ENCODE measurements at regions not wholly inside any gene's neighbourhood (a gene's known extent, or its start where the extent isn't known, plus 50 kb on each side); places are given as distances from the start of the nearest gene placed in this dataset.

DNA sequence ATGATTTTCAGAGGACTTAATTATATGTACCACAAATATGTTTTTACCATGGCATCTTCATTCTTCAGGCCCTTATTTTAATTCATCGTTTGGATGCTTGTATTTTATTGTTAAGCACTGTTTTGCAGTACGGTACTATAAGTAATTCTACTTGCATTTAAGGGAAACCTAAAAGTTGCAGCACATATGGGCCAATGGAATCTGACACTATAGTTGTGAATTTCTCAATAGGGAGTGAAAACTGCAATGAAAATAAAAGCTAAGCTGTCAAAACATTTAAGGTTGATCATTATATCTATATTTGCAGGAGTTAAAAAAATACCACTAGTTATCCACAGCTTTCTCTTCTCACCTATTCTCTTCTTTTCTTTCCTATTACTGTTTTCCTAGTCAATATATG, 1071.8 kb downstream of the MAT2B start:
- DNase-seq (ENCODE audit: low read depth, low spot score) = no peak

DNA sequence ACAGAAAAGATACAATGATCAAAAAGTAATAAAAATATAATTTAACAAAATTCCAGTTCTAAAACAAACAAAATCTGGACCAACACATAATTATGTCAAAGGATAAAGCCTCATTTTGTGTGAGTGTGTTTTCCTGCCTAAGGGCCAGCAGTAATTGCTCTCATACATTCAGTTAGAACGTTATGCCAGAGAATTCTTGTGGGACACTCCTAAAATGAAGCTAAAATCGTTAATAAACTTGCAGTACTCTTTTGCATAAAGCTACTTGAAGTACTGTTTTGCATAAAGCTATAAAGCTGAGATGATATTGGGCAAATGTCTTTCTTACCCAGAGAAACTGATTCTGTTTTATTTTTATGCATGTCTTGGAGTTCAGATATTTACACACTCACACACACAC, 1072.3 kb downstream of the MAT2B start:
- DNase-seq (ENCODE audit: low read depth, low spot score) = no peak

DNA sequence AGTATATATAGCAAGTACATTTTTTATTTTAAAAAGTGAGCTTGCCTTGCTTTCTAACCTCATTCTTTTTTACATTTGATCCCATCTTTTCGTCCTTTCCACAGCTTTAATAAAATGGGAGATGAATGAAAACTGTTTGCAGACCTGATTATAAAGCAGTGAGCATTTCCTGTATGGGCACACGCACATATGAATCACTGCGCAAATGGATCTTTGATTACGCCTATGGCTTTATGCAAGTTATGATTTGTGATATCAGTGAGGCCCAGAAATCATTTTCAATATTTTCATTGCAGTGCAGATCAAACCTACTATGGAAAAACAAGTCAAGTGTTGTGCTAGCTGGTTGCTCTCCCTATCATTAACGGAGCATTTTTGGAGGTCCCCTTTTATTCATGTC, 1073.0 kb downstream of the MAT2B start:
- DNase-seq (ENCODE audit: low read depth, low spot score) = no peak

DNA sequence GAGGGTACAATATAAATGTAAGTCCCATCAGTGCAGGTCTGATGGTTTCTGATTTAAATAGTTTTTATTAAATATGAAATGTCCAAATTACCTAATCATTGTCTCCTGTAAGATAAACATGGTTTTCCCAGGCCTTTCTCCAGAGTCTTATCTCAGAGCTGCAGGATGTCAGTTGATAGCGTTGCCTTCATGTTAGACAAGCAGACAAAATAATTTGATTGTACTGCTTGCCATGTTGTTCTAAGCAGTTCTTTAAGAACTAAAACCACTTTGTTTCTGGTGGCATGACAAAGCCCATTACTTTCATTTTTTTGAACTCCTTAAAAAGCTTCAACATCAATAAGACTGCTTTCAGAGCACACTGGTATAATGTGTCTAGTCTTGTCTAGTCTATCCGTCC, 1073.5 kb downstream of the MAT2B start:
- no peak for DNase-seq (ENCODE audit: low read depth, low spot score)

DNA sequence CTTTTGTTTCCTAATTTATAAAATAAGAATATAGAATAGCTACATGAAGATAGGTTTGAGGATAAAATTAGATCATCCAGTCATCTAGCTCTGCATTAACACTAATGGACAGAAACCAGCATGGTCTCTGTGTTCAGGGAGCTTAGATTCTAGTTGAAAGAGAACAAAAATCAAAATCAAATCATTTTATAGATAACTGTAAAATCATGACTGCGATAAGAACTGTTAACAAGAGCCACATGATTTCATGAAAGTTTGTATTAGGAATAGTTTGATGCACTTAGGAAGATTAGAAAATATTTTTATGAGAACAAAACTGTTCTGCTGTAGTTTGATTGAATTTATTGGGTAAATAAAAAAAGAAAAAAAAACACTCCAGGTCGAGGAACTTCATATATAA, 1074.7 kb downstream of the MAT2B start:
- no peak for DNase-seq (ENCODE audit: low read depth, low spot score)

DNA sequence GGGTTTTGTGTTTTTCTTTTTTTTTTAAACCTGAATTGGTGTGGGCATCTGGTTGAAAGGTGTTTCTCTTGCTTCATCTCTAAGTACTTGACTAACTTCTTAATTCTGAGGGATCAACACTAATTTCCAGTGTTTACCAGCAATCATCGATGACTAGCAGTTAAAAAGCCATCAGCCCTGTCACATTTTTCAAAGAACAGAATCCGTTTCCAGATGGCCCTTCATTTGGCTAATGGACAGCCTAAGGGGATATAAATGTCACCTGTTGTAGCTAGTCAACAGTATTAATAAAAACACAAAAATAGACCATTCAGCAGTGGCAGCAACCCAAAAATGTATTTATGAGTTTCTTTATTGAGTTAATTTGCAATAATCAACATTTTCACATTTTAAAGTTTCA, 1076.5 kb downstream of the MAT2B start:
- no peak for DNase-seq (ENCODE audit: low read depth, low spot score)

DNA sequence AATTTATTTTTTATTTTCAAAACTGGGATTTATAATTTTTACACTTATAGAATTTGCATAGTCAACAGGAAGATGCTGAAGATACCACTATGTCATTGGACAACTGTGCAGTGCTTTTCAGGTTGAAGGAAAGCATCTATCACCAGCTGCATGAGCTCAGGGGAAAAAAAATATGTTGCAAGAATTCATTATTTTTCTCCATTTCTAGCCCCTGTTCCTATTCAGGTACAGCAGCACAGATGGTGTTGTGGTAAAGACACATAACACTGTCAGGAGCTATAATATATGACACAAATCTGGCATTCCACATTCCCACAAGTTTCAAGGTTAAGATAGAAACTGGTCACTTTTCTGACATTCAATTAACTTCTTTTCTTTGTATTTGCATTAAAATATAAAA, 1088.6 kb downstream of the MAT2B start:
- no peak for DNase-seq (ENCODE audit: low read depth, low spot score)

DNA sequence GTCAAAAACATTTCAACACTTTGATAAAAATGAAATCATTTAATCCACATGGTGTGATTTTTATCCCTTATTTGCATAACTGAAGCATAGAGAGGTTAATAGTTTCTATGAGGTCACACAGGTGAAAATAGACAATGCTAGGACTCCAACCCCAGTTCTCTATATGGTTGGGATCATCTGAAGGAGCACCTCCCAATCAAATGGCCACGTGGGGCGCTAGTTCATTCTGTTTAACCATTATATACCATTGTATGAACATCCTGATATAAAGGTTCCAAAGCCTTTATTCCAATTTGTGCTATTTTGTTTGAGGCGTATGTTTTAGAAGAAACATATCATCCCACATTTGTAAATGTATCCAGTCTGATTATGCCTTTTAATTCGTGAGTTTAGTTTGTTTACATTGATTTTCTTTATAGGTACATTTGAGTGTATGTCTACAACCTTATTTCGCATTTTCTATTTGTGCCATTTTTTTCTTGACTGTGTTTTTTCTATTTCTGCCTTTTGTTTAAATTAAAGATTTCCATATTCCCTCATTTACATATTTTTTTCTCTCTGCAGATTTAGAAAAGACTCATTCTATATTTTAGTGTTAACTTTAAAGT, 1092.0 kb downstream of the MAT2B start:
- DNase-seq (ENCODE audit: low read depth, low spot score) = no peak

DNA sequence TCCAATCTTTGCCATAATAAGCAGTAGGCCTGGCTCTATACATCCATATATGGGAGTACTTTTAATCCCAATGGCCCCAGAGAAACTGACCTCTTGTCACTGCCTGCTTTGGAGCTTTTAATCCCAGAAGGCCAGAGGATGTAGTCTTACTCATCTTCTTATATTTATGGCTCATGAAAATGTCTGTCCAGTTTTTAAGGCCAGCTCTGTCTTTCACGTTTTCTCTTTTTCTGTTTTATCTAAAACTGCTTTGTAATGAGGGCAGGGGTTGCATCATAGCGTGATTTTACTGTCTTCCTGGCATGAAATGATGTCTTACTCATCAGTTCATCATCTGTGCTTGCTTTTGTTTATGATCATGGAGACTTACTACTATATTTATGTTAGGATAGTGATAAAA, 1094.9 kb downstream of the MAT2B start:
- DNase-seq (ENCODE audit: low read depth, low spot score) = no peak

DNA sequence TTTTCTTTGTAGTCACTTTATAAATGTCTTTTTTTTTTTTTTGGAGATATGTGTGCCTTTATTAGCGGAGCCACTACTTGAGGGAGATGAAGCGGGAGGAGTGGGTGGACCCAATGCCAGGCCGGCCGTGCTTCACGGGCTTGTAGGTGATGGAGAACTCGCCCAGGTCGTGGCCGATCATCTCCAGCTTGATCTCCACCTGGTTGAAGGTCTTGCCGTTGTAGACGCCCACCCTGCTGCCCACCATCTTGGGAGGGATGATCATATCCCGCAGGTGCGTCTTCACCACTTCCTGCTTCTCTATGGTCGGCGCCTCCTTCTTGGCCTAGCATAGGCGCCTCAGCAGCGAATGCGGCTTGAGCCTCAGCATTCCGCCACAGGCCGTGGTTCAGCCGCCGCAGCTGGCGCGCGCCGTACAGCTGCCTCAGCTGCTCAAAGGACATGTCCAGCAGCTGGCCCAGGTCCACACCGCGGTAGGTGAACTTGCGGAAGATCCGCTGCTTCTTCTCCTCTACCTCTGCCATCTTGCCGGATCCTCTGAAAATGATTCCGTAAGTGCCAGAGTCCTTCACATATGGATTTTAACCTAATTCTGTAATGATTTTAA, 1095.6 kb downstream of the MAT2B start:
- DNase-seq (ENCODE audit: low read depth, low spot score) = no peak

DNA sequence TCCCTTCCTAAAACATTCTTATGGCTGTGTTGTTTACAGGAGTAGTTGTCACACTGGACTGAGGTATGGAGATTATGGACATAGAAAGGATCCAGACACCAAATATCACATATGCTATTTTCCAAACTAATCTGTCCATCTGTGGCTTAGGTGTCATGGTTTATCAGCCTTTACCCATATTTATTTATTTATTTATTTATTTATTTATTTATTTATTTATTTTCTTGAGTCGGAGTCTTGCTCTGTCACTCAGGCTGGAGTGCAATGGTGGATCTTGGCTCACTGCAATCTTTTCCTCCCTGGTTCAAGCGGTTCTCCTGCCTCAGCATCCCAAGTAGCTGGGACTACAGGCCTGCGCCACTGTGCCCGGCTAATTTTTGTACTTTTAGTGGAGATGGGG, 1103.1 kb downstream of the MAT2B start:
- no peak for DNase-seq (ENCODE audit: low read depth, low spot score)

DNA sequence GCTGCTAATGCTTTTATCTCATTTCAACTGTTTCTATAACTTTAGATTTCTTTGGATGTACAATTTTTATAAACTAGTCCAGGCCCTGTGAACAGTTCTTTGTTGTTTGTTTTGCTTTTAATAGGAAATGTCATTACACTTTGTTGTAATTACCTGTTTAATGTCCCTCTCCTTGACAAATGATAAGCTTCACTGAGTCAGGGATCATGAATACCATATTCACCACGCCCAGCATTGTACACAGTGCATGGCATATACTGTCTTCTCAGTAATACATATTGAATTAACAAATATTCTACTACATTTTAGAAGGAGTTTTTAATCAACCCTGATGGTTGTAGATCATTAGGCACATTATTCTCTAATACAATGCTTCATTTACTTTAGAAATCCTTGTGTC, 1105.0 kb downstream of the MAT2B start:
- DNase-seq (ENCODE audit: low read depth, low spot score) = no peak

DNA sequence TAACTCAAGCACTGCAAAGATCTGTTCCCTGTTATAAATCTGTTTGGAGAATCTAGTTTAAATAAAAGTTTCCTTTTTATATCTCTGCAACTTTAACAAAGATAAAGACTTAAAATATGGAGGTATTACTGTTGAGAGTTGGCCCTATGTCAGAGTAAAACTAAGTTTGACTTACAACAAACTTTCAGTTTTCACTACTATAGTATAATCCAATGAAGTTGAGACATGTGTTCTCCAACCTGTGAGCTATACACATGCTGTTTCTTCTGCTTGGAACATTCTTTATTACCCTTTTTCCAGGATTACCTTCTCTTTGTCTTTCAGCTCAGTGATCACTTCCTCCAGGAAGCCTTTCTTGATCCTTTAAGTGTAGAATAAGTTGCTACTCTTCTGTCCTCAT, 1109.3 kb downstream of the MAT2B start:
- DNase-seq (ENCODE audit: low read depth, low spot score) = no peak

DNA sequence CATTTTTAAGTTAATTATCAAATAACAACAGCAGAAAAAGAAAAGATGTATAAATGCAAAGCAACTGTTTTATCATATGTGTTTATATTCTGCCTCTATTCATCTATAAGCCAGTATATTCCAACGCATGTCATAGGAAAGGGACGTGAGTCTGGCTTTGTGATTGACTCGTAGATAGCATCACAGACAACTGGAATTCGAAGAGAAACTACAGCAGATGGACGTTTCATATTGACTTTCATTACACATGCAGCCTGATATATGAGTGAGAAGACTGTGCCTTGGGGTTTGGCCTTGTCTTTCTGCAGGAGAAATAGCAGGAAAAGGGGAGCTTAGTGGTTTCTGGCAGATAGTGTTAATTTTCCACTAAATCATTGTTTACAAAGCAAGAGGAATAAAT, 1111.9 kb downstream of the MAT2B start:
- no peak for DNase-seq (ENCODE audit: low read depth, low spot score)

DNA sequence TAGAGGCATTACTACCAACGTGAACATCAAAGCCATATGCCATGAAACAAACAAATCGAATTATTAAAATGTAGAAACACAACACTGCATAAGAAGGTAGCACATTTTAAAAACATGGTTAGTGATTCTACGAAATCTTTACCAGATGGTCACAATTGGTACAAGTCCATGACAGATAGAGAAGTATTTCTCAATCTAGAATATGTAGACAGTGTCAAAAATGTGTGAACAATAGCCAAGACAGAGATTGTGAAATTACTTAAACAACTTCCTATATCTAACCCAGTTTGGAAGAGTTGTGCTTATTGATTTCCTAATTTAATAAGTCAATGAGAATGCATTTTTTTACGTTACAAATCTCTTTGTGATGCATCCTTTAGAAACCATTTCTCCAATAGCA, 1121.6 kb downstream of the MAT2B start:
- no peak for DNase-seq (ENCODE audit: low read depth, low spot score)

DNA sequence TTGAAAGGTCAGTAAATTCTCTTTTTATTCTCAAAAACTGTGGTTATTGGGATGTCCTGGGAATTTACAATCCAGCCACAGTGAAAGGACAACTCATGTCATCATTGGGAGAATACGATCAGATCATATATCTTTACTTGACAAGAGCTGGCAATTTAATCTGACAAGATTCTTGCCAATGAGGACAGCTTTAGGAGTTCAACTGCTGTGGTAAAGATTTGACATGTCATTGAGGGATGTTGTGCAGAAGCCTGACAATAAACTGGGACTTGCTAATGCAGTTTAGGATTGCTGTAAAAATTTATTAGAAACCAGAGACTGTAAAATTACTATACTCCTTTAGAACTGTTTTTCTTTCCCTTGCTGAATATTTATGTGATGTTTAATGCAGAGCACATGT, 1131.0 kb downstream of the MAT2B start:
- no peak for DNase-seq (ENCODE audit: low read depth, low spot score)

DNA sequence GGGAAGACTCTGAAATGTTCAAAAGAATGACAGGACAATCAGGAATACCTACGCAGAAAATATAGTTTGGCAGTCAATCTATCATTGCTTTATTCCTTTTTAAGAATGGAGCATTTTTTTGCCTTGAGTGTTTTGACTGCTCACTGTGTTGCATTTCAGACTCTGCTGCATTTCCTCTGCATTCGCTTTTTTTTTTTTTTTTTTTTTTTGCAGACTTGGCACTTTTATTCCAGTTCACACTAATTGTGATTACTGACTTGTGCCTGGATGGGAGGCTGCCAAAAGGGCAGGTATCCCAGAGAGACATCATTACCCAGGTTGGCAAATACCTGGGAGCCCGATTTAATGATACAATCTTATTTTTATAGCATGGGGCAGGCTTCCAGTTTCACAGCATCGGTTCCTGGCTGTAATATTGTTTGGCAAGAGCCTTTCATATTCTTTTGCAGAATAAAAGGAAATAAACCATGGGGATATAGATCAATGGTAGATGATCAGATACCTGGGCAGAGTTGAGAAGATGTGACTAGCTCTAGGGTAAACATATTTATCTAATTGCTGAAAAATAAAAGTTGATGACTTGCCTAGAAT, 1132.6 kb downstream of the MAT2B start:
- no peak for DNase-seq (ENCODE audit: low read depth, low spot score)

DNA sequence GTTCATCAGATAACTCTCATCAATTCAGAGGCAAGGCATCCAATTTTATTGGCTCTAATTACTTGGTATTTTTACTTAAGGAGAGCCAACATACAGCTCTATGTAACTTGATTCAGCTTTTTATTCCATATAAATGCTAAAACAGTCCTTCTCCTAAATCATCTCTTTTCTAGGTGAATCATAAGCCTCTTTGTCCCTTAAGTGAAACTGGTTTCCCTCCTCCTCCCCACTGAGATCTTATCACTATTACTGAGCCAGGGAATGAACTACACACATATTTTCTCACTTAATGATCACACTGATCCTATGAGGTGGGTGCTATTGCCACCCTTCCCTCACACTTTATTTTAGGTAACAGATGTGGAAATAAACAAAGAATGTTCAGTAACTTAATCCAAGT, 1143.8 kb downstream of the MAT2B start:
- DNase-seq (ENCODE audit: low read depth, low spot score) = no peak

DNA sequence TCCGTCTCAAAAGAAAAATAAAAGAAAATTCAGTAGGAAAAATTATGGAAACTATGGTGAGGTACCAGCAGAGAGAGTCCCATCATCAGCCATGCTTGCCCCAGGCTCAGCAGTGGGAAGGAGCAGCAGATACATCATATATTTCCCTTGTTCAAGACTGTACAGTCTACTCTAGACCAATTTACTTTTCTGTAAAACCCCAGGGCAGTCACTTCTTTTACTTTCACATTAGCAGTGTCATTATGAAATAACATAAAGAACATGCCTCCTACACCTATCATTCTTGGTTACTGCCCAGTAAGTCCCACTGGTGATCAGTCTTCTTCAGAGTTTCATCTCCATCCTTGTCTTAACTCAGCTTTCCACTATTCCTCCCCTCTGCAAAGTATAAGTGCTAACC, 1145.0 kb downstream of the MAT2B start:
- no peak for DNase-seq (ENCODE audit: low read depth, low spot score)

DNA sequence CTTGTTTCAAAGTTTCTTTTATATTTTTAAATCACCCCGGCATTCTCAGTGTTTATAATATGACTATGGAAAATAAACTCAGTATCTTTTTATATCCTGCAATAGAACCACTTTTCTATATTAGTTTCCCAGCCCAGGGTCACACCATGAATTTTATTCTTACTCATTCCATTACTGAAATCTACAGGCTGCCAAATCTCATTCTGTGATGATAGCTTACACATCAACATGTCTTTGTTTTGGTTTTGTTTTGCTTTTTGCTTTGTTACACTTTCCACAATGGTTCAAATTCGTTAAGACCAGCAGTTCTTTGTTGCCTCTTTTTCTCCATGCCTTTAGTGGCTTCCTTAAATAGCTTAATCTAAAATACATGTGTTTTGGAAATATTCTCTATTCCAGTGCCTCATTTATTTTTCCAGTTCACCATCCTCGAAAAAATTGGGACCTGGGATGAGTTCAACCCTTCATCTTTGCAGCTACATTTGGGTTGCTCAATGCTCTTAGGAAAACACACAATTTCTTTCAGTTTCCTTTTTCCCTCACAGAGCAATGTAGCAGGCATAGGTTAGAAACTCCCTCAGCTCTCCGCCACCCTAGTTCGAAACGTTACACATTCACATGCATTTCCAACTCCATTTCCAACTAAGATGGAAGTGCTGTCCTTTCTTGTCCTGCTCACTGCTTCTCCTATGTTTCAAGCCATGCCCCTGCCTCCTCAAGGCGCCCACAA, 1146.3 kb downstream of the MAT2B start:
- DNase-seq (ENCODE audit: low read depth, low spot score) = no peak

DNA sequence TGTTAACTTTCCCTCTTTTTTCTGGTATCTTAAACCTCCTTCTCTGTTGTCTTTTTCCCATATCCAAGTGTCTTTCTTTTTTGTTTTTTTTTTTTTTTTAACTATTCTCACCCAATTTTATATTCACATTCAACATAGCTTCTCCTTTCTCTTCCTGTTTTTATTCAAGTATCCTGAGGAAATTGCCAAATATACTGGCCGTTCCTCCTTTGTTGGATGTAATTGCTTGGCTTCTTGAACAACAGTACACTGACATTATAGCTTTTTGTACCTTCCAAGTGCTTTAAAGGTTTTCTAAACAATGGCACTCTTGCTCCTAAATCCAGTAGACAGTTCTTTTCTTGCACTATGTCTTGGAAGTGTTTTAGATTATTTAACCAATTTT, 1146.8 kb downstream of the MAT2B start:
- DNase-seq (ENCODE audit: low read depth, low spot score) = no peak

DNA sequence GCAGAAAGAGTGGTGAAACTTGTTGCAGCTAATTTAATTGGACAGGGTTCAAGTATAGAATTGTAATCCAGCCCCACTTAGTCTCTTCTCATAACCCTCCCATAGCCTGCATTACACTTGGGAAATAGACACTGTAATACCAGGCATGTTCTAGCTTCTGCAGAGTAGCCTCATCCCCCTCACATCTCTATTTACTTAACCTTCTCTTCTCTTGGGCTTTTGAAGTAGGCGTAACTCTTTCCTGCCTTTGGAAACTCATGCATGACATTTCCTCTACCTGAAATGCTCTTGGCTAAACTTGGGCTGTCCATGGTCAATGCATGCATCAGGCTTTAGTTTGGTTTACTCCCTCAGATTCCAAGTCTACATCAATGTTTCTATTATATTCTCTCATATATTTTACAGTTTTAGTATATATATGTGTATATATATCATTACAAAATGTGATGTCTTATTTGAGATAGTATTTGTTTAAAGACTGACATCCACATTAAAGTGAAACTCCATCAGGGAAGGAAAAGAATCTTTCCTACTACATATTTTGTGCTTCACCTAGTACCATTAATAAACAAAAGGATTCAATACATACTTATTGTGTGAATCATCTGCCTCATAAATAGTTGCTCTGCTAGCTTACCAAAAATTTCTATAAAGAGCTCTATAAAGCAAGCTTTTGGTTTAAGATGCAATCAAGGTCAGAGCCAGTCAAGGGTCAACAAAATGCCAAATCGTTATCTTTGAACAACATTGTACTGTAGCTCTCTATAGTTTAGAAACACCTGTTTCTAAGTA, 1158.0 kb downstream of the MAT2B start:
- no peak for DNase-seq (ENCODE audit: low read depth, low spot score)

Measured in pulmonary artery endothelial cell (primary cell).